B cell (primary cell): ENCODE measurements at regions not wholly inside any gene's neighbourhood (a gene's known extent, or its start where the extent isn't known, plus 50 kb on each side); places are given as distances from the start of the nearest gene placed in this dataset.

ENCODE experiments used
- ATAC-seq: fragments of 200-7000 bp; cut with Tn5 transposase; one replicate; pipeline ENCODE4 v1.10.0; 2021; ENCODE audit warnings: low read depth, mild to moderate bottlenecking, moderate number of reproducible peaks, moderate library complexity
- CTCF ChIA-PET: fragments of 350-600 bp; sonication (Branson Sonifier 250); formaldehyde crosslinking; loops from one replicate; lab custom pipeline; 2021; ENCODE audit warnings: antibody characterized with exemption, inconsistent platforms; lab: Charles Lee
- POLR2A ChIA-PET: fragments of 350-600 bp; sonication (Branson Sonifier 250); formaldehyde crosslinking; loops from one replicate; lab custom pipeline; 2021; ENCODE audit warnings: antibody characterized with exemption; lab: Charles Lee
- DNase-seq: peaks from one replicate; pipeline ENCODE4 v3.0.0; 2013
- H2AFZ ChIP-seq: 2 replicates; pipeline ENCODE4 v1.6.1; 2012; ENCODE audit warnings: mild to moderate bottlenecking, low read depth, low read length; ENCODE audit not compliant: insufficient read depth, poor library complexity, severe bottlenecking
- H3K27ac ChIP-seq, 2 donors: 1 replicate in 1 of 2; 2 replicates in 1 of 2; pipeline ENCODE4 v1.5.1; 2012 to 2013; ENCODE audit warnings: low read length in 2 of 2, mild to moderate bottlenecking in 2 of 2, moderate library complexity in 1 of 2
- H3K27me3 ChIP-seq, 4 experiments: fragments of 200-600 bp in 1 of 4; sonication (generic) in 1 of 4; replicated peaks in 1 of 4; 1 replicate in 2 of 4; 2 replicates in 2 of 4; pipeline versions ENCODE4 v1.6.1 to v1.7.0; 2013 to 2016; ENCODE audit warnings: low read length in 3 of 4, mild to moderate bottlenecking in 2 of 4, mixed read lengths in 1 of 4, moderate library complexity in 1 of 4; ENCODE audit not compliant: insufficient read depth in 4 of 4, control insufficient read depth in 3 of 4; ENCODE audit errors: control extremely low read depth in 1 of 4
- H3K36me3 ChIP-seq, 2 experiments: replicated peaks in 1 of 2; 1 replicate in 1 of 2; 2 replicates in 1 of 2; pipeline versions ENCODE4 v1.6.1 to v1.7.1; 2013; ENCODE audit warnings: low read length in 1 of 2; ENCODE audit not compliant: insufficient read depth in 2 of 2, control insufficient read depth in 1 of 2; ENCODE audit errors: control extremely low read depth in 1 of 2, extremely low read depth in 1 of 2
- H3K4me1 ChIP-seq, 2 donors: fragments of 200-600 bp in 1 of 2; sonication (generic) in 1 of 2; 1 replicate in 1 of 2; 2 replicates in 1 of 2; pipeline versions ENCODE4 v1.5.1 to v1.6.1; 2013 to 2017; ENCODE audit warnings: low read length in 2 of 2; ENCODE audit not compliant: control insufficient read depth in 2 of 2, insufficient read depth in 2 of 2
- H3K4me2 ChIP-seq: replicated peaks from 2 replicates; pipeline ENCODE3; 2012; ENCODE audit warnings: mild to moderate bottlenecking, low read depth, low read length; ENCODE audit not compliant: poor library complexity, severe bottlenecking
- H3K4me3 ChIP-seq, 5 experiments: fragments of 200-600 bp in 1 of 5; sonication (generic) in 1 of 5; 1 replicate in 3 of 5; 2 replicates in 2 of 5; pipeline versions ENCODE4 v1.5.1 to v1.7.0; 2011 to 2016; ENCODE audit warnings: low read length in 4 of 5, mild to moderate bottlenecking in 4 of 5, low read depth in 2 of 5, control low read depth in 1 of 5, moderate library complexity in 1 of 5; ENCODE audit not compliant: insufficient read depth in 1 of 5; ENCODE audit errors: control extremely low read depth in 1 of 5, extremely low read depth in 1 of 5
- H3K79me2 ChIP-seq: fragments of 200-600 bp; sonication (generic); one replicate; pipeline ENCODE4 v1.6.0; 2016; ENCODE audit warnings: low read length; ENCODE audit not compliant: control insufficient read depth, insufficient read depth
- H3K9ac ChIP-seq: fragments of 200-600 bp; sonication (generic); 2 replicates; pipeline ENCODE4 v1.6.1; 2017; ENCODE audit warnings: mild to moderate bottlenecking, low read length, moderate library complexity
- H3K9me3 ChIP-seq, 3 donors: one replicate each; pipeline versions ENCODE4 v1.6.1 to v1.7.1; 2013; ENCODE audit warnings: low read length in 2 of 3; ENCODE audit not compliant: control insufficient read depth in 2 of 3, insufficient read depth in 1 of 3; ENCODE audit errors: control extremely low read depth in 1 of 3
- H4K20me1 ChIP-seq: 2 replicates; pipeline ENCODE4 v1.6.0; 2012; ENCODE audit warnings: mild to moderate bottlenecking, low read length; ENCODE audit not compliant: insufficient read depth, control insufficient read depth, poor library complexity, severe bottlenecking
- H3K27ac Mint-ChIP-seq: one replicate; pipeline ENCODE4 v1.8.0; 2021; ENCODE audit warnings: mixed read lengths
- H3K27me3 Mint-ChIP-seq: one replicate; pipeline ENCODE4 v1.8.0; 2021; ENCODE audit warnings: mixed read lengths
- H3K4me1 Mint-ChIP-seq: one replicate; pipeline ENCODE4 v1.8.0; 2021; ENCODE audit warnings: mixed read lengths
- H3K4me3 Mint-ChIP-seq: one replicate; pipeline ENCODE4 v1.8.0; 2021; ENCODE audit warnings: mixed read lengths
- H3K9me3 Mint-ChIP-seq: one replicate; pipeline ENCODE4 v1.8.0; 2022; ENCODE audit warnings: mixed read lengths; ENCODE audit not compliant: insufficient read depth
- EZH2 ChIP-seq: IDR thresholded peaks from 2 replicates; pipeline ENCODE4 v1.6.1; 2012; ENCODE audit warnings: borderline replicate concordance, low read depth, mild to moderate bottlenecking, moderate library complexity, low read length; ENCODE audit not compliant: insufficient read depth, poor library complexity, severe bottlenecking
- WGBS: methylation state at CpG from one replicate; pipeline ENCODE4 v1.1.5; 2013; ENCODE audit warnings: missing lambda C conversion rate; ENCODE audit not compliant: insufficient coverage; 5-methylcytosine and 5-hydroxymethylcytosine counted together
- intact Hi-C: fragments of 100-400 bp; cut with micrococcal nuclease; formaldehyde crosslinking; loops from one replicate; pipeline ENCODE4 v1.10.0; 2022
- TF ChIP-seq, protein P1 (sequence below): fragments of 200-600 bp; IDR thresholded peaks from one replicate; pipeline ENCODE4 v1.8.0; 2022; ENCODE audit warnings: antibody characterized with exemption, mild to moderate bottlenecking

GRCh38 chr9:115198001-115198400, 80.0 kb upstream of the TNC start:
- Histone ChIP-seq H4K20me1 (no peaks in the 10 kb centered on the region), H2AFZ (no peak overlapping the region), H3K79me2 (no peaks in the 10 kb centered on the region), H3K27ac (no peak overlapping the region), H3K4me1 (peaks cover 0 to under 1% of the 10 kb centered on the region in 2 donors), H3K9me3 (no peaks in the 10 kb centered on the region), H3K4me2 (no peak overlapping the region), H3K9ac (no peak overlapping the region), H3K4me3 (no peak overlapping the region), H3K36me3 (no peaks in the 10 kb centered on the region), H3K27me3 (no peaks in the 10 kb centered on the region)
- H3K4me3 Mint-ChIP-seq = no peak overlapping the region
- 31% methylated on average over 4 of the region's 4 CpGs for WGBS
- H3K9me3 Mint-ChIP-seq = peaks cover 2% of the 10 kb centered on the region
- intact Hi-C loops = no loop called here
- H3K27me3 Mint-ChIP-seq = no peaks in the 10 kb centered on the region
- TF ChIP-seq EZH2 = no peak
- TF ChIP-seq, protein P1, sequence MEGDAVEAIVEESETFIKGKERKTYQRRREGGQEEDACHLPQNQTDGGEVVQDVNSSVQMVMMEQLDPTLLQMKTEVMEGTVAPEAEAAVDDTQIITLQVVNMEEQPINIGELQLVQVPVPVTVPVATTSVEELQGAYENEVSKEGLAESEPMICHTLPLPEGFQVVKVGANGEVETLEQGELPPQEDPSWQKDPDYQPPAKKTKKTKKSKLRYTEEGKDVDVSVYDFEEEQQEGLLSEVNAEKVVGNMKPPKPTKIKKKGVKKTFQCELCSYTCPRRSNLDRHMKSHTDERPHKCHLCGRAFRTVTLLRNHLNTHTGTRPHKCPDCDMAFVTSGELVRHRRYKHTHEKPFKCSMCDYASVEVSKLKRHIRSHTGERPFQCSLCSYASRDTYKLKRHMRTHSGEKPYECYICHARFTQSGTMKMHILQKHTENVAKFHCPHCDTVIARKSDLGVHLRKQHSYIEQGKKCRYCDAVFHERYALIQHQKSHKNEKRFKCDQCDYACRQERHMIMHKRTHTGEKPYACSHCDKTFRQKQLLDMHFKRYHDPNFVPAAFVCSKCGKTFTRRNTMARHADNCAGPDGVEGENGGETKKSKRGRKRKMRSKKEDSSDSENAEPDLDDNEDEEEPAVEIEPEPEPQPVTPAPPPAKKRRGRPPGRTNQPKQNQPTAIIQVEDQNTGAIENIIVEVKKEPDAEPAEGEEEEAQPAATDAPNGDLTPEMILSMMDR = no peak
- POLR2A ChIA-PET = no interaction called here
- no peak for ATAC-seq
- no peak for DNase-seq
- CTCF ChIA-PET = no interaction called here
- H3K4me1 Mint-ChIP-seq = peaks cover 5% of the 10 kb centered on the region
- no peak overlapping the region for H3K27ac Mint-ChIP-seq

- POLR2A ChIA-PET = no interaction called here
- no peaks in the 10 kb centered on the region for H3K36me3 ChIP-seq
- WGBS = 86% methylated on average over 2 of the region's 3 CpGs
- H3K4me3 Mint-ChIP-seq = no peak overlapping the region
- no peaks in the 10 kb centered on the region for H4K20me1 ChIP-seq
- no peak overlapping the region for H3K27ac Mint-ChIP-seq
- TF ChIP-seq EZH2 = no peak
- TF ChIP-seq, protein P1 = no peak
- no peak overlapping the region for H3K4me3 ChIP-seq
- H3K9me3 Mint-ChIP-seq = no peaks in the 10 kb centered on the region
- no peak overlapping the region for H3K27ac ChIP-seq
- H3K4me2 ChIP-seq = no peak overlapping the region
- no peaks in the 10 kb centered on the region for H3K79me2 ChIP-seq
- no peaks in the 10 kb centered on the region for H3K9me3 ChIP-seq
- no peak overlapping the region for H3K9ac ChIP-seq
- H3K4me1 Mint-ChIP-seq = peaks cover 6% of the 10 kb centered on the region
- intact Hi-C loops = no loop called here
- CTCF ChIA-PET = no interaction called here
- ATAC-seq (no peak), DNase-seq (no peak)
- H2AFZ ChIP-seq = no peak overlapping the region
- no peaks in the 10 kb centered on the region for H3K4me1 ChIP-seq
- H3K27me3 Mint-ChIP-seq = no peaks in the 10 kb centered on the region
- H3K27me3 ChIP-seq = no peaks in the 10 kb centered on the region
Observed at GRCh38 chr9:115200711-115201505, 83.0 kb upstream of the TNC start.
